ENCODE measurements at regions not wholly inside any gene's neighbourhood (a gene's known extent, or its start where the extent isn't known, plus 50 kb on each side); places are given as distances from the start of the nearest gene placed in this dataset.

- intact Hi-C loops (cut with DNase I) = no loop called here
- H3K27ac ChIP-seq = no peak overlapping the region
- H3K4me3 ChIP-seq = no peak overlapping the region
- no peaks in the 10 kb centered on the region for H3K9me3 ChIP-seq
- no peaks in the 10 kb centered on the region for H3K4me1 ChIP-seq
- no peak for DNase-seq (ENCODE audit: low spot score in 2 of 2)
- no peaks in the 10 kb centered on the region for H3K36me3 ChIP-seq
- H3K27me3 ChIP-seq = no peaks in the 10 kb centered on the region
- no peak for TF ChIP-seq CTCF (IDR thresholded peaks at IDR 0.05)
These were observed 372.6 kb downstream of the TFAP2A start for GRCh38 chr6:10042280-10042679.

- Histone ChIP-seq H3K27me3 (no peaks in the 10 kb centered on the region), H3K36me3 (no peaks in the 10 kb centered on the region), H3K4me1 (no peaks in the 10 kb centered on the region), H3K27ac (no peak overlapping the region), H3K4me3 (no peak overlapping the region), H3K9me3 (no peaks in the 10 kb centered on the region)
- DNase-seq (ENCODE audit: low spot score in 2 of 2) = no peak
- intact Hi-C loops (cut with DNase I) = loop anchor here (10.0 kb wide), 1 partner anchor 401 kb away; no protein-coding TSS in a partner anchor
- no peak for TF ChIP-seq CTCF (IDR thresholded peaks at IDR 0.05)
These were observed 381.5 kb downstream of the TFAP2A start for GRCh38 chr6:10033223-10033829.

GRCh38 chr6:10031617-10032016 lies 383.3 kb downstream of the TFAP2A start:
- H3K27ac ChIP-seq = no peak overlapping the region
- no peak for DNase-seq (ENCODE audit: low spot score in 2 of 2)
- no peaks in the 10 kb centered on the region for H3K27me3 ChIP-seq
- no peaks in the 10 kb centered on the region for H3K4me1 ChIP-seq
- H3K4me3 ChIP-seq = no peak overlapping the region
- intact Hi-C loops (cut with DNase I) = loop anchor here (10.0 kb wide), 1 partner anchor 403 kb away; no protein-coding TSS in a partner anchor
- no peaks in the 10 kb centered on the region for H3K9me3 ChIP-seq
- H3K36me3 ChIP-seq = no peaks in the 10 kb centered on the region
- TF ChIP-seq CTCF (IDR thresholded peaks at IDR 0.05) = no peak

- TF ChIP-seq CTCF (IDR thresholded peaks at IDR 0.05) = peak in 1 of 3 experiments; percentile 35
- Histone ChIP-seq H3K4me1 (no peaks in the 10 kb centered on the region), H3K27me3 (no peaks in the 10 kb centered on the region), H3K27ac (no peak overlapping the region), H3K4me3 (no peak overlapping the region), H3K9me3 (no peaks in the 10 kb centered on the region), H3K36me3 (no peaks in the 10 kb centered on the region)
- DNase-seq (ENCODE audit: low spot score in 2 of 2) = no peak
- intact Hi-C loops (cut with DNase I) = loop anchor here (10.0 kb wide), 1 partner anchor 404 kb away; no protein-coding TSS in a partner anchor
These were observed 383.8 kb downstream of the TFAP2A start for GRCh38 chr6:10030942-10031537.

GRCh38 chr6:10028222-10028621 lies 386.7 kb downstream of the TFAP2A start:
- no peak for DNase-seq (ENCODE audit: low spot score in 2 of 2)
- Histone ChIP-seq H3K4me3 (no peak overlapping the region), H3K27ac (no peak overlapping the region), H3K4me1 (no peaks in the 10 kb centered on the region), H3K36me3 (no peaks in the 10 kb centered on the region), H3K27me3 (no peaks in the 10 kb centered on the region), H3K9me3 (no peaks in the 10 kb centered on the region)
- intact Hi-C loops (cut with DNase I) = no loop called here
- no peak for TF ChIP-seq CTCF (IDR thresholded peaks at IDR 0.05)

Data from ascending aorta (tissue), 2 donors.